ENCODE measurements at regions not wholly inside any gene's neighbourhood (a gene's known extent, or its start where the extent isn't known, plus 50 kb on each side); places are given as distances from the start of the nearest gene placed in this dataset.

- no peak overlapping the region for H3K27ac ChIP-seq
- no peak for TF ChIP-seq CTCF (conservative IDR thresholded peaks at IDR 0.05)
Observed at GRCh38 chr5:91443023-91443422, 59.9 kb upstream of the ARRDC3 start.

GRCh38 chr5:91441082-91441481 is 58.0 kb upstream of the ARRDC3 start:
- no peak for TF ChIP-seq CTCF (conservative IDR thresholded peaks at IDR 0.05)
- no peak overlapping the region for H3K27ac ChIP-seq

GRCh38 chr5:91438871-91439270 is 55.8 kb upstream of the ARRDC3 start:
- no peak overlapping the region for H3K27ac ChIP-seq
- no peak; the same call in 1 of the 2 replicates for TF ChIP-seq CTCF (conservative IDR thresholded peaks at IDR 0.05)

GRCh38 chr5:91436241-91436640 is 53.1 kb upstream of the ARRDC3 start:
- TF ChIP-seq CTCF (conservative IDR thresholded peaks at IDR 0.05), result no peak
- no peak overlapping the region for H3K27ac ChIP-seq

GRCh38 chr5:91434348-91434747 is 51.2 kb upstream of the ARRDC3 start:
- H3K27ac ChIP-seq, result no peak overlapping the region
- no peak for TF ChIP-seq CTCF (conservative IDR thresholded peaks at IDR 0.05)

- TF ChIP-seq CTCF (conservative IDR thresholded peaks at IDR 0.05), result no peak
- no peak overlapping the region for H3K27ac ChIP-seq
Observed at GRCh38 chr5:91433861-91434260, 50.7 kb upstream of the ARRDC3 start.
